ENCODE measurements at regions not wholly inside any gene's neighbourhood (a gene's known extent, or its start where the extent isn't known, plus 50 kb on each side); places are given as distances from the start of the nearest gene placed in this dataset.

DNA sequence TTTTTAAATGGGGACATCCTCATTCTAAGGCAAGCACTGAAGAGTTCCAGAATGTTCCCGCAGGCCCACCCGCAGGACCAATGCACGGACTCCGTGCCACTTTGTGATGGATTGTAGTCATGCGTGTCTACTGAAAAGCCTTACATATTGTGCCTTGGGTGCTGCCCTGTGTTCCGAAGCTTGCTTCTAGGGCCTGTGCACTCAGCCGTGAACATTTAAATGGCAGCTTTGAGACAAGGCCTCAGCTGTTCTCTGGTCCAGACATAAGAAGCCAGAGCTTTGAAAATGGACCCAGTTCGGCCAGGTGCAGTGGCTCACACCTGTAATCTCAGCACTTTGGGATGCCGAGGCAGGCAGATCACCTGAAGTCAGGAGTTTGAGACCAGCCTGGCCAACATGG is 75.3 kb upstream of the CACNA1A start:
- no peaks in the 10 kb centered on the region for H3K36me3 ChIP-seq (replicated peaks; ENCODE audit: insufficient read depth, low read depth)
- no peak overlapping the region for H3K27ac ChIP-seq
- DNase-seq (ENCODE audit: low spot score), result no peak
- no peaks in the 10 kb centered on the region for H4K20me1 ChIP-seq (ENCODE audit: insufficient read depth, poor library complexity, severe bottlenecking)
- no peaks in the 10 kb centered on the region for H3K79me2 ChIP-seq
- H3K9me2 ChIP-seq (replicated peaks; ENCODE audit: insufficient read depth), result no peaks in the 10 kb centered on the region
- no peak for TF ChIP-seq EZH2phosphoT487 (IDR thresholded peaks at IDR 0.05; ENCODE audit: low read depth, severe bottlenecking, unreplicated experiment)
- 94% methylated on average over 9 of the region's 9 CpGs for WGBS (ENCODE audit: low lambda C conversion rate, missing lambda C conversion rate)
- H3K4me1 ChIP-seq (ENCODE audit: insufficient read depth), result no peaks in the 10 kb centered on the region
- no peaks in the 10 kb centered on the region for H3K27me3 ChIP-seq
- H3K4me3 ChIP-seq, result no peak overlapping the region
- no peaks in the 10 kb centered on the region for H3K9me3 ChIP-seq (ENCODE audit: low read depth)
- H2AFZ ChIP-seq, result no peak overlapping the region
- no peak overlapping the region for H3K4me2 ChIP-seq

DNA sequence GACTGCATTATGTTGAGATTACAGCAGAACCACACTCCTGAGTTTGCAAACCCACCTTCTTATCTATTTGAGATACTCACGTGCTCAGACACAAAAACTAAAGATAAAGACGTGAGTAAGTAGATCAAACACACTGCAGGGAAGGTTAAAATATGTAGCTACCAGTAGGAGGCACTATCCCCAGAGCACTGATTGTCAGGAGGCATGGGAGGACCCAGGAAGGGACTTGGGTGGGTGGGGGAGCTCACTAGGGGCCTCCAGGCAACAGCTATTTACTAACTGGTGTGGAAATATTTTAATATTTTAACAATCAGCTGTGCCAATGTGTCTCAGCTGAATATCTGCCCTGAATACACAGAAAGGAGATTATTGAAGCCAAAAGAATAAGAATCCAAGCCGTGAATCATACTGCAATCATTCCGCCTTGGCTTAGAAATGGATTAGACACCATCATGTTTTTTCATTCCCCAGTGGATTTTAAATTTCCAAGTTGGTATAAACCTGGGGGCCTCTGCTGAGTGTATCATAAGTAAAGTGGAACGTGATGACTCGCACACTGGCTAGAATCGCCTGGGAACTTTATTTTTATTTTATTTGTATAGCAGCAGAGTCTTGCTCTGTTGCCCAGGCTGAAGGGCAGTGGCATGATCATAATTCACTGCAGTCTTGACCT is 73.2 kb upstream of the CACNA1A start:
- Histone ChIP-seq H3K27ac (no peak overlapping the region), H4K20me1 (ENCODE audit: insufficient read depth, poor library complexity, severe bottlenecking) (no peaks in the 10 kb centered on the region), H3K4me3 (no peak overlapping the region), H3K9me2 (replicated peaks; ENCODE audit: insufficient read depth) (no peaks in the 10 kb centered on the region), H3K4me2 (no peak overlapping the region), H3K9me3 (ENCODE audit: low read depth) (no peaks in the 10 kb centered on the region), H3K27me3 (no peaks in the 10 kb centered on the region), H2AFZ (no peak overlapping the region), H3K4me1 (ENCODE audit: insufficient read depth) (no peaks in the 10 kb centered on the region), H3K36me3 (replicated peaks; ENCODE audit: insufficient read depth, low read depth) (no peaks in the 10 kb centered on the region), H3K79me2 (no peaks in the 10 kb centered on the region)
- 66% methylated on average over 7 of the region's 7 CpGs for WGBS (ENCODE audit: low lambda C conversion rate, missing lambda C conversion rate)
- DNase-seq (ENCODE audit: low spot score), result no peak
- TF ChIP-seq, protein P1, sequence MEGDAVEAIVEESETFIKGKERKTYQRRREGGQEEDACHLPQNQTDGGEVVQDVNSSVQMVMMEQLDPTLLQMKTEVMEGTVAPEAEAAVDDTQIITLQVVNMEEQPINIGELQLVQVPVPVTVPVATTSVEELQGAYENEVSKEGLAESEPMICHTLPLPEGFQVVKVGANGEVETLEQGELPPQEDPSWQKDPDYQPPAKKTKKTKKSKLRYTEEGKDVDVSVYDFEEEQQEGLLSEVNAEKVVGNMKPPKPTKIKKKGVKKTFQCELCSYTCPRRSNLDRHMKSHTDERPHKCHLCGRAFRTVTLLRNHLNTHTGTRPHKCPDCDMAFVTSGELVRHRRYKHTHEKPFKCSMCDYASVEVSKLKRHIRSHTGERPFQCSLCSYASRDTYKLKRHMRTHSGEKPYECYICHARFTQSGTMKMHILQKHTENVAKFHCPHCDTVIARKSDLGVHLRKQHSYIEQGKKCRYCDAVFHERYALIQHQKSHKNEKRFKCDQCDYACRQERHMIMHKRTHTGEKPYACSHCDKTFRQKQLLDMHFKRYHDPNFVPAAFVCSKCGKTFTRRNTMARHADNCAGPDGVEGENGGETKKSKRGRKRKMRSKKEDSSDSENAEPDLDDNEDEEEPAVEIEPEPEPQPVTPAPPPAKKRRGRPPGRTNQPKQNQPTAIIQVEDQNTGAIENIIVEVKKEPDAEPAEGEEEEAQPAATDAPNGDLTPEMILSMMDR (IDR thresholded peaks at IDR 0.05; ENCODE audit: poor library complexity), result no peak
- TF ChIP-seq EZH2phosphoT487 (IDR thresholded peaks at IDR 0.05; ENCODE audit: low read depth, severe bottlenecking, unreplicated experiment) (no peak), EZH2 (IDR thresholded peaks at IDR 0.05; ENCODE audit: borderline replicate concordance) (no peak)

DNA sequence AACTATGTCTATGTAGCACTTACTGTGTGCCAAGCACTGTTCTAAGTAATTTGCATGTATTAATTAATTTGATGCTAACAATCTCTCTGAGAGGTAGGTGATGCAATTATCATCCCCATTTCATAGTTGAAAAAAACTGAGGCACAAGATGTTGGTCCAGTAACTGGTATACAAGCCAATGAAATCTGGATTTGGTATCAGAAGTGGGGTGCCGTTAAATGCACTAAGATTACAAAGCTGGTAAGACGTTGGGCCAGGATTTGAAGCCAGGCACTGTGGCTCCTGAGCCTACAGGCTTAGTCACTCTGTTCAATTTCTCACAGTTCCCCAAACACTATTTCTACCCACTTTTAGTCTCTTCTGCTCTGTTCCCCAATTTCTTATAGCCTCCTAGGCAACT is 70.4 kb upstream of the CACNA1A start:
- Histone ChIP-seq H3K9me3 (ENCODE audit: low read depth) (no peaks in the 10 kb centered on the region), H3K36me3 (replicated peaks; ENCODE audit: insufficient read depth, low read depth) (no peaks in the 10 kb centered on the region), H4K20me1 (ENCODE audit: insufficient read depth, poor library complexity, severe bottlenecking) (no peaks in the 10 kb centered on the region), H3K4me1 (ENCODE audit: insufficient read depth) (no peaks in the 10 kb centered on the region), H3K4me2 (no peak overlapping the region), H3K27ac (no peak overlapping the region), H3K79me2 (no peaks in the 10 kb centered on the region), H2AFZ (no peak overlapping the region), H3K4me3 (no peak overlapping the region), H3K27me3 (no peaks in the 10 kb centered on the region), H3K9me2 (replicated peaks; ENCODE audit: insufficient read depth) (no peaks in the 10 kb centered on the region)
- no peak for DNase-seq (ENCODE audit: low spot score)
- TF ChIP-seq EZH2 (IDR thresholded peaks at IDR 0.05; ENCODE audit: borderline replicate concordance), result no peak
- TF ChIP-seq, protein P1 (IDR thresholded peaks at IDR 0.05; ENCODE audit: poor library complexity), result no peak
- TF ChIP-seq EZH2phosphoT487 (IDR thresholded peaks at IDR 0.05; ENCODE audit: low read depth, severe bottlenecking, unreplicated experiment), result no peak
- 92% methylated on average over 2 of the region's 2 CpGs for WGBS (ENCODE audit: low lambda C conversion rate, missing lambda C conversion rate)

DNA sequence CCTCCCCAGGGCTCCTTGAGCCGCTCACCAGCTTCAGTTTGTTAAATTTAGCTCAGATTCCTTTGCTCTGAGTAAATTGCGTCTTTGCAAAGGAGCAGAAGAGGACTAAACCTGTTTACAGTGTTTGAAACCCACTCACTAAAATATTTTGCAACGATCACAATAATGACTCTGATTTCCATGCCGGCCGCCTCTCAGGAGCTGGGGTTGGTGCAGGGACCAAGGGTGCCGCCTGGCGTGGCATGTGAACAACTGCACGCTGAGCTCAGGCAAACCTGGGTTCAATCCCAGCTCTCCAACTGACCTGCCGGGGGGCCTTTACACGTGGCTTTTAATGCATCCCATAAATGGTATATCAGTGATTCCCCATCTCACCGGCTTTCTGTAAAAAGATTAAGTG is 68.7 kb upstream of the CACNA1A start:
- Histone ChIP-seq H3K27ac (no peak overlapping the region), H3K4me2 (no peak overlapping the region), H3K4me1 (ENCODE audit: insufficient read depth) (no peaks in the 10 kb centered on the region), H3K36me3 (replicated peaks; ENCODE audit: insufficient read depth, low read depth) (no peaks in the 10 kb centered on the region), H4K20me1 (ENCODE audit: insufficient read depth, poor library complexity, severe bottlenecking) (no peaks in the 10 kb centered on the region), H3K79me2 (no peaks in the 10 kb centered on the region), H2AFZ (no peak overlapping the region), H3K9me2 (replicated peaks; ENCODE audit: insufficient read depth) (no peaks in the 10 kb centered on the region), H3K9me3 (ENCODE audit: low read depth) (no peaks in the 10 kb centered on the region), H3K4me3 (no peak overlapping the region), H3K27me3 (no peaks in the 10 kb centered on the region)
- WGBS (ENCODE audit: low lambda C conversion rate, missing lambda C conversion rate), result 63% methylated on average over 11 of the region's 11 CpGs
- TF ChIP-seq, protein P1 (IDR thresholded peaks at IDR 0.05; ENCODE audit: poor library complexity), result no peak
- TF ChIP-seq EZH2 (IDR thresholded peaks at IDR 0.05; ENCODE audit: borderline replicate concordance) (no peak), EZH2phosphoT487 (IDR thresholded peaks at IDR 0.05; ENCODE audit: low read depth, severe bottlenecking, unreplicated experiment) (no peak)
- no peak for DNase-seq (ENCODE audit: low spot score)

Data from hepatocyte (in vitro differentiated cells).